ENCODE measurements at regions not wholly inside any gene's neighbourhood (a gene's known extent, or its start where the extent isn't known, plus 50 kb on each side); places are given as distances from the start of the nearest gene placed in this dataset.

DNA sequence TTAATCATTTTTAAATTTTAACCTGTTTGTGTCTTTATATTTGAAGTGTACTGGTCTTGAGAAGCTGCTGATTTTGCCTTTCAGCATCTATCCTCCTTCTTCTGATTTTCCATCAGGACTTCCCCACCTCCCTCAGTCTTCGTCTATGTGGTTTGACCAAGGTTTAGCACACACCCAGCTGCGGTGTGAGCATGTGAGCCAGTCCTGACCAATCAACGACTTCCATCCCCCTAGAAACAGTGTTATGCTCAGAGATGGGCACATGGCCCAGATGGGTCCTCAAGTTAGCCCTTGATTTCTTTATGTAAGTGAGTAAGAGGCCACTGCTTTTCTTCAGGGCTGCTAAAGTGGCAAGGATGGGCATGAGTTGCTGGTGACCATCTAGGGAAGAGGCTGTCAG, 190.8 kb downstream of the MATN1 start:
- TF ChIP-seq POLR2AphosphoS5 (IDR thresholded peaks at IDR 0.05) (no peak), POLR2A (IDR thresholded peaks at IDR 0.05) (no peak)
- TF ChIP-seq, protein P1, sequence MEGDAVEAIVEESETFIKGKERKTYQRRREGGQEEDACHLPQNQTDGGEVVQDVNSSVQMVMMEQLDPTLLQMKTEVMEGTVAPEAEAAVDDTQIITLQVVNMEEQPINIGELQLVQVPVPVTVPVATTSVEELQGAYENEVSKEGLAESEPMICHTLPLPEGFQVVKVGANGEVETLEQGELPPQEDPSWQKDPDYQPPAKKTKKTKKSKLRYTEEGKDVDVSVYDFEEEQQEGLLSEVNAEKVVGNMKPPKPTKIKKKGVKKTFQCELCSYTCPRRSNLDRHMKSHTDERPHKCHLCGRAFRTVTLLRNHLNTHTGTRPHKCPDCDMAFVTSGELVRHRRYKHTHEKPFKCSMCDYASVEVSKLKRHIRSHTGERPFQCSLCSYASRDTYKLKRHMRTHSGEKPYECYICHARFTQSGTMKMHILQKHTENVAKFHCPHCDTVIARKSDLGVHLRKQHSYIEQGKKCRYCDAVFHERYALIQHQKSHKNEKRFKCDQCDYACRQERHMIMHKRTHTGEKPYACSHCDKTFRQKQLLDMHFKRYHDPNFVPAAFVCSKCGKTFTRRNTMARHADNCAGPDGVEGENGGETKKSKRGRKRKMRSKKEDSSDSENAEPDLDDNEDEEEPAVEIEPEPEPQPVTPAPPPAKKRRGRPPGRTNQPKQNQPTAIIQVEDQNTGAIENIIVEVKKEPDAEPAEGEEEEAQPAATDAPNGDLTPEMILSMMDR (IDR thresholded peaks at IDR 0.05 in 8 of 11, conservative IDR thresholded peaks at IDR 0.05 in 3 of 11): no peak
- H3K36me3 ChIP-seq: no peaks in the 10 kb centered on the region
- H3K27me3 ChIP-seq (replicated peaks in 1 of 7): peaks cover 0 to 12% (median 0%) of the 10 kb centered on the region in 7 donors
- H3K27ac ChIP-seq: no peak overlapping the region
- peaks cover 0 to 12% (median 2%) of the 10 kb centered on the region in 6 donors for H3K4me1 ChIP-seq
- WGBS, 5 donors: 72 to 90% (median 83%) methylated on average over 3 of the region's 3 CpGs
- H3K9me3 ChIP-seq: no peaks in the 10 kb centered on the region
- H3K4me3 ChIP-seq: no peak overlapping the region
- intact Hi-C loops (cut with DNase I; ENCODE audit: low total_unique reads): no loop called here
- peak; percentile 10 for DNase-seq

DNA sequence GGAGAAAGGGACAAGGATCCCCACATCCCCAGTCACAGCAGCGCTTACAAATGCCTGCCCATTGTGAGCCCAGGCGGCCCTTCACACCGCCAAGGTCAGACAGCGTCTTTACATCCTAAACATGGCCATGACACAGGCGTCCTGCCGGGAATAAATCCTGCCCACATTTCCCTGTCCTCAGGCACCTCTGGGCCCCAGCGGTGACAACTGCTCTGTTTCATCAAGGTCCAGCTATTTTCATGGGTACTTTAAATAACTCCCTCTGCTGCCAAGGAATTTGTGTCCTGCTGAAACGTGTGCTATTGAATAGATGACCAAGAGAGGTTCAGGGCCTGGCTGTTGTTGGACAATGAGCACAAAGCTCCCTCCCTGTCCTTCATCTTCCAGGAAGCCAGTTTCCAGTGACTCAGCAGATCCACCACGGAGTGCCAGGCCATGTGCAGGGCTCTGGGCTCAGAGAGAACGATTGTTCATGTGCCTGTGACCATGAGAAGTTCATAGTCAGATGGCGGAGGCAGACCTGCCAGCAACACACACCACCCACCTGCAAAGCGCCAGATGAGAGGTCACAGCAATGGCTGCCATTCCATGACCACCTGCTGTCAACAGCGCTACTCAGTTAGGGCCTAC, 195.8 kb downstream of the MATN1 start:
- no peak overlapping the region for H3K4me3 ChIP-seq
- WGBS, 5 donors: 52 to 66% (median 57%) methylated on average over 10 to 13 of the region's 13 CpGs
- TF ChIP-seq, protein P1 (IDR thresholded peaks at IDR 0.05 in 8 of 11, conservative IDR thresholded peaks at IDR 0.05 in 3 of 11): no peak
- no peak for TF ChIP-seq POLR2A (IDR thresholded peaks at IDR 0.05)
- TF ChIP-seq POLR2AphosphoS5 (IDR thresholded peaks at IDR 0.05): peak in 2 of 3 donors; percentile 68 to 69
- peaks cover 0 to 20% (median 11%) of the 10 kb centered on the region in 6 donors for H3K4me1 ChIP-seq
- intact Hi-C loops (cut with DNase I; ENCODE audit: low total_unique reads): no loop called here
- H3K27ac ChIP-seq: peak overlapping the region in 7 of 8 donors; percentile 59 to 79 (median 67)
- peak; percentile 80 for DNase-seq
- H3K36me3 ChIP-seq: no peaks in the 10 kb centered on the region
- H3K9me3 ChIP-seq: no peaks in the 10 kb centered on the region
- H3K27me3 ChIP-seq (replicated peaks in 1 of 7): peaks cover 0 to 40% (median 0%) of the 10 kb centered on the region in 7 donors

DNA sequence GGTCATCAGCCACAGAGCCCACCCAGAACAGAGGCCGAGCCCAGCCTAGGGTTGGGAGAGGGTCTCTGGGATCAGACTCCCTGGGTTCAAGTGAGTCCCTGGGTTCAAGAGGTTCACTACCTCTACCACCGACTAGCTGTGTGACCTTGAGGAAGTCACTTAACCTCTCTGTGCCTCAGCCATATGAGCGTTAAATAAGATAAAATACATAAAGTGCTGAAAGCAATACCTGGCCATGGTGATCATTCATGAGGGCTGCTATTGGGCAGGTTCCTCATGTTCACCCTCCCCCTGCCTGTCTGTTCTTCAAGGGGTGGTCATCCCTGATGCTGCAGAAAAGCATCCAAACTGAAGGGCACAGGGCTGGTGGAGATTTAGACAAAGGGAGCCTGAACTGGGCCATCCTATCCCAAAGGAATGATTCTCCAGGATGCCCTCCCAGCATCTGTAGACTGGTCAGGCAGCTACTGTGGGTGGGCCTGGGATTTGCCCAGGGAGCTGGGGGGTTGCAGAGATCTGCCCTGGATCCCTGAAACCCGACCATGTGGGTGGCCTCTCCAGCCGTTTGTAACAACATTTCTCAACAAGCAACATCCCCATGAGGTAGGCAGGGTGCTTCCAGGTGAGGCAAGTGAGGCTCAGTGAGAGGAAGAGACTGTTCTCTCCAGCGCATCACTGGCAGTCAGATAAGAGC, 196.6 kb downstream of the MATN1 start:
- Histone ChIP-seq H3K4me3 (no peak overlapping the region), H3K27ac (peak overlapping the region in 7 of 8 donors; percentile 55 to 79 (median 65)), H3K27me3 (replicated peaks in 1 of 7) (peaks cover 0 to 48% (median 0%) of the 10 kb centered on the region in 7 donors), H3K4me1 (peaks cover 0 to 20% (median 11%) of the 10 kb centered on the region in 6 donors), H3K36me3 (no peaks in the 10 kb centered on the region), H3K9me3 (no peaks in the 10 kb centered on the region)
- DNase-seq: peak; percentile 43
- TF ChIP-seq POLR2A (IDR thresholded peaks at IDR 0.05) (no peak), POLR2AphosphoS5 (IDR thresholded peaks at IDR 0.05) (no peak)
- TF ChIP-seq, protein P1 (IDR thresholded peaks at IDR 0.05 in 8 of 11, conservative IDR thresholded peaks at IDR 0.05 in 3 of 11): no peak
- intact Hi-C loops (cut with DNase I; ENCODE audit: low total_unique reads): no loop called here
- WGBS, 5 donors: 41 to 49% (median 47%) methylated on average over 5 to 6 of the region's 6 CpGs

Data from spleen (tissue), 11 donors.